HG03469 (cell line): ENCODE measurements at regions not wholly inside any gene's neighbourhood (a gene's known extent, or its start where the extent isn't known, plus 50 kb on each side); places are given as distances from the start of the nearest gene placed in this dataset.
"Not testable (repeated sequence)": the region's sequence is repeated elsewhere in the genome, so short reads cannot be mapped to it uniquely, and the experiment has no call there.

Experiments used
- ATAC-seq: cut with Tn5 transposase; IDR thresholded peaks from one replicate; pipeline ENCODE4 v1.9.1; 2021; ENCODE audit warnings: mild to moderate bottlenecking, moderate library complexity, moderate number of reproducible peaks; ENCODE audit not compliant: unreplicated experiment

DNA sequence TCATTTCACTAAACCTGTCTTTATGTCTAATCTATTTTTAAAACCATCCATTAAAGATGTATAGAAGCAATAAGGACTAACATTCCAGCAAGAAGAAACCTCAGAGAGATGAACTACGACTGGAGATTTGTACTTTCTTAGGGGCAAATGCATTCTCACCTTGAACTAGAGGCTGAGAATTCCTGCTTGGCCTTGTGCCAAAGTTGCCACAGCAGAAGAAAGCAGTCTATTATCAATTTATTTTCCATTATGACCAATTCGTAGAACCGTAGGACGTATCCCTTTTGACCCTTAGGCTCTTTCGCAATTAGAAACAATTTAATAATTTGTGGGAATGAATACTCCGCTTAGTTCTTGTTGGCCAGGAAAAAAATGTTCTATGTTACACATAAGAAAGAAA is 1647.4 kb upstream of the CDH9 start:
- no peak for ATAC-seq

DNA sequence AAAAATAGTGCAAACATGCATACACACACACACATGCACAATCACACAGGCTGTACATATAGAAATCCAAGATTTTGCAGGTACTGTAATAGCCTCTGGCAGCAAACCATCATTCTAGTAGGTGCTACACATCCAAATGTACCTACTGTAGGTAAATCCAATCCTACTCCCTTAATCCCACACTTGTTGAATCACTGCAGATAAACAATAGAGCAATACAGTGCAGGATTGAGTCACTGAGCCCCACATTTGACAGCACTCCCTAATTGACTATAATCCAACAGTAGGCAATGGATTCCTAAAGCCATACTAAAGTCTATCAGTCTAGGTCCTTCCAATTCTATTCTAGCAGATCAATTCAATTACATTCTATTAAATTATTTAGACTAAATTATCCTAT is 1640.5 kb upstream of the CDH9 start:
- ATAC-seq, result no peak

- no peak for ATAC-seq
These were observed 1627.7 kb upstream of the CDH9 start for GRCh38 chr5:28666110-28666509.

GRCh38 chr5:28648108-28648507 is 1609.7 kb upstream of the CDH9 start:
- no peak for ATAC-seq

DNA sequence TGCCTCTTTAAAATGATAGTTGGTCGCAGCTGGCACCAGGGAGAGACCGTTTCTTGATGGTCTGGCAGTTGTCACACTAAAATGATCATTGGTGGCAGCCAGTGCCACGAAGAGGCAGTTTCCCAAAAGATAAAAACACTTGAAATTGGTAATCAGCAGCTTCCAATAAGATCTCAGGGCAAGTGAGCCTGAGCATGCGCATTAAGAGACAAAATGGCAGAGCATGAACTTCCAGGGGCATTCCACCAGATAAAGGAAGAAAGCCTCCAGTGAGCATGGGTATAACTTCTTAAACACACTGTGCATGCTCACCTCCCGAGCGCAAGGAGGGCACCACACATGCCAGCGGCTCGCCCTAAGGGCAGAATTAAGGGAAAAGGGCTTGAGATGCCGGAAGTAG is 1594.2 kb upstream of the CDH9 start:
- ATAC-seq, result no peak

DNA sequence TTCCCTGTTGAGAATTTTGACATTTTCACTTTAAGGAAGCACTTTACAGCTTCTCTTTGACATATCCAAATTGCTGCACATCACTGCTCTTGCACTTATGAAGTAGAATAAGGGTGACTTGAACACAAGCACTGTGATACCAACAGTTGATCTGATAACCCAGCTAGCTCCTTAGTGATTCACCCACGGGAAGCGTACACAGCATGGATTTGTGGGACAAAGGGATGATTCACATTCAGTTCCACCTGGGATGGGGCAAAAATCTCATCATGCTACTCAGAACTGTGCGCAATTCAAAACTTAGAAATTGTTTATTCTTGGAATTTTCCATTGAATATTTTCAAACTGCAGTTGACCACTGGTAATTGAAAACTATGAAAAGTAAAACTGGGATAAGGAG is 1565.5 kb upstream of the CDH9 start:
- ATAC-seq, result no peak

DNA sequence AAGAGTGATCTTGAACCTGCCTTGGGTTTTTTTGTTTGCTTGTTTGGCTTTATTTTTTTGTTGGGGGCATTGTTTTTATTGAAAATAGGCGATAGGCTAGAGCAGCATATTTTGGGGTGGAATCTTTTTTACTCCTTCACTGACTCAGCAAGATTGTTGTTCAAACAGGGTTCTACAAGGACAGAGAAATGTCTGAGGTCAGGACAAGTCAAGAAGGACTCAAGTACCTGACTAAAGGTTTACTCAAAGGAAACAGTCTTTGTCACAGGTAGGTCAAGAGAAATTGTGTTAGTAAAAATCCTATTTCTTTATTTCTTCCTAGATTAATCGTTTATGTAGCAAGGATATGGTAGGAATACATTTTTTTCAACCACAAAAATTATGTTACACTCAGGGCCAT is 1564.0 kb upstream of the CDH9 start:
- ATAC-seq, result no peak

- ATAC-seq, result not testable (repeated sequence)
These were observed 1558.3 kb upstream of the CDH9 start for GRCh38 chr5:28596707-28597106.

GRCh38 chr5:28580616-28581015 is 1542.2 kb upstream of the CDH9 start:
- no peak for ATAC-seq

GRCh38 chr5:28576022-28576421 is 1537.6 kb upstream of the CDH9 start:
- no peak for ATAC-seq

DNA sequence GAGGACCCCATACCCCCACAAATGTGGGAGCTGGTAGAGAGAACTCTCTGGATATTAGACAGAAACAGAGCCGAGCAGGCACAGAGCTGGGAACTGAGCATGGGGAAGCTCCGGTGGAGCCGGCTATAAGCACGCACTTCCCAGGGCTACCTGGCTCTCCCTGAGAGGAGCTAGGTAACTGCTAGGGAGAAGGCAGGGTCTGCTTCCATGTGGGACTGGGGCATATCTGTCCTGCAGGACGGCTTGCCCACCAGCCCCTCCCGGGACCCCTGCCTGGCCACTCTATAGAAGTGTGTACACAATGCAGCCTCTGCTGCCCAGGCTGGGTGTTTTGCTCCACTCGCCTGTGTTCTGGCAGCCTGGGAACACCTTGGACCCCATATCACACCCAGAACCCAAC is 1537.0 kb upstream of the CDH9 start:
- no peak for ATAC-seq

- no peak for ATAC-seq
These were observed 1536.2 kb upstream of the CDH9 start for GRCh38 chr5:28574606-28575005.

DNA sequence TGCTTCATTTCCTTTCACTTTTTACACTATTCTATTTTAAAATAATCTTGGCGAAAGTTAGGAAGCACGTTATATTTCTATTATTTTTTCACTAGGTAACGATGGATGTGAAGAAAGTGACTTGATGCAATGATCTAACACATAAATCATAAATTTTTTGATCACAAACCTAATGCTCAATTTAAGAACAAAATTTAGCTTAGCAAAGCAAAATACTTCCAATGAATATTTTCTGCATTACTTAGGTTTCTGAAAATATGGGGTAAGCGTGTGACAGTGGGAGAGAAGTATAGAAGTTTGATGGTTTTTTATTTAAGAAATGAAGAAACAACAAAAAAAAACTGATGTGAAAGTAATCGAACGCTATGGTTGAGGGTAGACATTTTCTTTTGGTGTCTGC is 1528.7 kb upstream of the CDH9 start:
- no peak for ATAC-seq

- no peak for ATAC-seq
These were observed 1523.1 kb upstream of the CDH9 start for GRCh38 chr5:28561522-28561921.

- ATAC-seq, result no peak
These were observed 1519.8 kb upstream of the CDH9 start for GRCh38 chr5:28558196-28558595.

DNA sequence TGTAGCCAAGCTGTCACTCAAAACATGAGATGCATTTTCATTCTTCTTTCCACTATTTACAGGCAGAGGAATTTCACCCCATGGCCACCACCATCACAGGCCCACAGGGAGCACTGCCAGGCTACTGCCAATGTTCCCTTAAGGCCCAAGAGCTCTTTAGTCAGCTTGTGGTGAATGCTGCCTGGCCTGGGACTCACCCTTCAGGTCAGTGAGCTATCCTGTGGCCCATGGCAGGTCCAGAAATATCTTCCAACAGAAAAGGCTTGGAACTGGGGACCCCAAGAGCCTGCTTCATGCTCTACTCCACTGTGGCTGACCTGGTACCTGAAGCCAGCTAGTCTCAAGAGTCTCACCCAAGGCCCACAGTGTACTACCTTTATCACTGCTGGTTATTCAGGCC is 1518.7 kb upstream of the CDH9 start:
- ATAC-seq, result no peak

GRCh38 chr5:28549588-28549987 is 1511.2 kb upstream of the CDH9 start:
- no peak for ATAC-seq

- no peak for ATAC-seq
These were observed 1510.5 kb upstream of the CDH9 start for GRCh38 chr5:28548856-28549255.

DNA sequence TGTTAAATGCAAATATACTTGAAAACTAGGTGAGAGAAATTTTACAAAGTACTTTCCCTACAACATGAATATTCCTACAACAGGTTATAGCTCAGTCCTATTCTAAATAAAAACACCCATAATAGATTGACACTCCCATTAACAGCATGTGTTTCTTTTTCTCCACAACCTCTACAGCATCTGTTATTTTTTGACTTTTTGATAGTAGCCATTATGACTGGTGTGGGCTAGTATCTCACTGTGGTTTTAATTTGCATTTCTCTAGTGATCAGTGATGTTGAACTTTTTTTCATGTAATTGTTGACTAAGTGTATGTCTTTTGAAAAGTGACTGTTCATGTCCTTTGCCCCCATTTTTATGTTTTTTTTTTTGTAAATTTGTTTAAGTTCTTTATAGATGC is 1506.1 kb upstream of the CDH9 start:
- no peak for ATAC-seq

DNA sequence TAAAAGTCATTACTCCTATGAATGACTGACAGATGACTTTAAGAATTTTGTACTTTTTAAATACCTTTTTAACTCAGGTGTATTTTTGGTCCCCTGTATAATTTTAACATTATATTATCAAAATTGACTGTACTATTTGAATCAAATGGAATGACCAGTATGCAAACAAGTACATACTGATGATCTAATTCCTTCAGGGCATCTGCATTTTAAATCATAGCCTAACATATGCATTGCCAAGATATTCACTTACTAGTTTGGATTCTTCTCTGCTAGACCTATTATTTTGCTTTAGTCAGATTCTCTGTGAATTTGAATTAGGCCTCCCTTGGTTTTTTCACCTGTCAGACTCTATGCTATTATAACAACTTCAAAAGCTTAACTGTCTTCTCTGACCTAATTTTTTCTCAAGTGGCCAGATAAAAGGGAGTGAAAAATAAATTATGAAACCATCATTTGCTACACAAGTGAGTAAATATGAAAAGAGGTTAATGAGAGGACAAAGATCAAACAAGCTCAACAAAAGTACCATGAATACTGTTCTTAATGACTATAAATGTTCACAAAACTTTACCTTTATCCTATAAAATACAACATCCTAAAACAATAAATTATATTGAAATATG is 1505.2 kb upstream of the CDH9 start:
- ATAC-seq, result no peak

- ATAC-seq, result no peak
These were observed 1504.6 kb upstream of the CDH9 start for GRCh38 chr5:28542987-28543386.

DNA sequence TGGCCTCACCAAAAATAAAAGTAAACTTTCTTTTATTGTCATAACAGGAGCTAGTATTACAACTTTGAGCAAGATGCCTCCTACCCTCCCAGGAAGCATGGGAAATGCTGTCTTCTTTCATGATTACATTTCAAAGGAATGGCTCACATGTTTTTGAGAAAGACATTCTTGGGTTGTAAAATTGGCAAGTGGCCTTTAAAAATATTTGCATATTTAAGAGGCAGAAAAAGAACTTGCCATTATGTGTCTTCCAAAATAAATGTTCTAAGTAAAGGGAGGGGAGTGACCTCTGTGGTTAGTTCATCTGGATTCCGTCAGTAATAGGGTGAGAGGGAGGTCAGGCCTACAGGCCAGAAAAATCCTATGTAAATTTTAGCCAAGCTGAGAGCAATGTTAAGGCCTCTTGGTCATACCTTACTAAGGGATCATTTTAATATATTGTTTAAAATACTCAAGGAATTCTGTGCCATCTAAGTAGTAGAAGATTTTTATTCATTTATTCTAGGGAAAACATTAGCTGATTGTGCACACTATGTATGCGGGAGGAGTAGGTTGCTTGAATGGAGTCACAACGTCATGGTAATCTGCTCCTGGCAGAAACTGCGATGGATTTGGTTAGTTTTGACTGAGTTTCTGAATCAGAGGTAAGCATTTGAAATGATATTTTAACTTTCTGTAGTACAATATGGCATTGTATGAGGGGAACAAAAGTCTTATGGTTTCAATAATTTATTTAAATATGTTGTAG is 1485.7 kb upstream of the CDH9 start:
- no peak for ATAC-seq

- ATAC-seq, result no peak
These were observed 1485.0 kb upstream of the CDH9 start for GRCh38 chr5:28523416-28523815.
